ENCODE measurements at regions not wholly inside any gene's neighbourhood (a gene's known extent, or its start where the extent isn't known, plus 50 kb on each side); places are given as distances from the start of the nearest gene placed in this dataset.

DNA sequence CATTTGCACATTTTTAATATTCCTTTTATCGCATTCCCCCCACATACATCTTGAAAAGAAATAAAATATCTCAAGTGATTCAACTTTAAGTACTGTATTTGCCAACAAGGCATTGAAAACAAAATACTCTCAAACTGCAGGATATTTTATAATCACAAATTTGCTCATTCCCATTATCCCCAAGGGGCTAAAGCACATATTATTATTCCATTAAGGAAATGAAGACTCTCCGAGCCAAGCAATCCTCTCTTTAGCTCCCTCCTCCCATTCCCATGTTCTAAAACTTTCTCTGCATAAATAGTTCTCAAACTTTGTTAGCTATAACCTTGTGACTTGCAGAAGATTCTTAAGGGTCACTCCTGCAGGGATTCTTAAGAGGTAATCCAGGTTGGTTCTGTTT lies 436.8 kb downstream of the KCNJ2 start:
- TF ChIP-seq MAX (IDR thresholded peaks at IDR 0.05) (no peak), RAD21 (IDR thresholded peaks at IDR 0.05) (no peak), YY1 (IDR thresholded peaks at IDR 0.05) (no peak), GABPA (IDR thresholded peaks at IDR 0.05 in 1 of 2, conservative IDR thresholded peaks at IDR 0.05 in 1 of 2) (no peak), RXRA (IDR thresholded peaks at IDR 0.05) (no peak), ATF3 (IDR thresholded peaks at IDR 0.05) (no peak), JUND (IDR thresholded peaks at IDR 0.05) (no peak), SP1 (IDR thresholded peaks at IDR 0.05) (no peak), HNF4G (IDR thresholded peaks at IDR 0.05) (no peak), FOXA2 (IDR thresholded peaks at IDR 0.05) (no peak), FOXA1 (IDR thresholded peaks at IDR 0.05) (no peak)
- TF ChIP-seq, protein P1, sequence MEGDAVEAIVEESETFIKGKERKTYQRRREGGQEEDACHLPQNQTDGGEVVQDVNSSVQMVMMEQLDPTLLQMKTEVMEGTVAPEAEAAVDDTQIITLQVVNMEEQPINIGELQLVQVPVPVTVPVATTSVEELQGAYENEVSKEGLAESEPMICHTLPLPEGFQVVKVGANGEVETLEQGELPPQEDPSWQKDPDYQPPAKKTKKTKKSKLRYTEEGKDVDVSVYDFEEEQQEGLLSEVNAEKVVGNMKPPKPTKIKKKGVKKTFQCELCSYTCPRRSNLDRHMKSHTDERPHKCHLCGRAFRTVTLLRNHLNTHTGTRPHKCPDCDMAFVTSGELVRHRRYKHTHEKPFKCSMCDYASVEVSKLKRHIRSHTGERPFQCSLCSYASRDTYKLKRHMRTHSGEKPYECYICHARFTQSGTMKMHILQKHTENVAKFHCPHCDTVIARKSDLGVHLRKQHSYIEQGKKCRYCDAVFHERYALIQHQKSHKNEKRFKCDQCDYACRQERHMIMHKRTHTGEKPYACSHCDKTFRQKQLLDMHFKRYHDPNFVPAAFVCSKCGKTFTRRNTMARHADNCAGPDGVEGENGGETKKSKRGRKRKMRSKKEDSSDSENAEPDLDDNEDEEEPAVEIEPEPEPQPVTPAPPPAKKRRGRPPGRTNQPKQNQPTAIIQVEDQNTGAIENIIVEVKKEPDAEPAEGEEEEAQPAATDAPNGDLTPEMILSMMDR (IDR thresholded peaks at IDR 0.05; ENCODE audit: low read depth, low read length, missing input control), result no peak
- TF ChIP-seq, protein P2, sequence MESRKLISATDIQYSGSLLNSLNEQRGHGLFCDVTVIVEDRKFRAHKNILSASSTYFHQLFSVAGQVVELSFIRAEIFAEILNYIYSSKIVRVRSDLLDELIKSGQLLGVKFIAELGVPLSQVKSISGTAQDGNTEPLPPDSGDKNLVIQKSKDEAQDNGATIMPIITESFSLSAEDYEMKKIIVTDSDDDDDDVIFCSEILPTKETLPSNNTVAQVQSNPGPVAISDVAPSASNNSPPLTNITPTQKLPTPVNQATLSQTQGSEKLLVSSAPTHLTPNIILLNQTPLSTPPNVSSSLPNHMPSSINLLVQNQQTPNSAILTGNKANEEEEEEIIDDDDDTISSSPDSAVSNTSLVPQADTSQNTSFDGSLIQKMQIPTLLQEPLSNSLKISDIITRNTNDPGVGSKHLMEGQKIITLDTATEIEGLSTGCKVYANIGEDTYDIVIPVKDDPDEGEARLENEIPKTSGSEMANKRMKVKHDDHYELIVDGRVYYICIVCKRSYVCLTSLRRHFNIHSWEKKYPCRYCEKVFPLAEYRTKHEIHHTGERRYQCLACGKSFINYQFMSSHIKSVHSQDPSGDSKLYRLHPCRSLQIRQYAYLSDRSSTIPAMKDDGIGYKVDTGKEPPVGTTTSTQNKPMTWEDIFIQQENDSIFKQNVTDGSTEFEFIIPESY (IDR thresholded peaks at IDR 0.05), result no peak
- TF ChIP-seq, protein P3, sequence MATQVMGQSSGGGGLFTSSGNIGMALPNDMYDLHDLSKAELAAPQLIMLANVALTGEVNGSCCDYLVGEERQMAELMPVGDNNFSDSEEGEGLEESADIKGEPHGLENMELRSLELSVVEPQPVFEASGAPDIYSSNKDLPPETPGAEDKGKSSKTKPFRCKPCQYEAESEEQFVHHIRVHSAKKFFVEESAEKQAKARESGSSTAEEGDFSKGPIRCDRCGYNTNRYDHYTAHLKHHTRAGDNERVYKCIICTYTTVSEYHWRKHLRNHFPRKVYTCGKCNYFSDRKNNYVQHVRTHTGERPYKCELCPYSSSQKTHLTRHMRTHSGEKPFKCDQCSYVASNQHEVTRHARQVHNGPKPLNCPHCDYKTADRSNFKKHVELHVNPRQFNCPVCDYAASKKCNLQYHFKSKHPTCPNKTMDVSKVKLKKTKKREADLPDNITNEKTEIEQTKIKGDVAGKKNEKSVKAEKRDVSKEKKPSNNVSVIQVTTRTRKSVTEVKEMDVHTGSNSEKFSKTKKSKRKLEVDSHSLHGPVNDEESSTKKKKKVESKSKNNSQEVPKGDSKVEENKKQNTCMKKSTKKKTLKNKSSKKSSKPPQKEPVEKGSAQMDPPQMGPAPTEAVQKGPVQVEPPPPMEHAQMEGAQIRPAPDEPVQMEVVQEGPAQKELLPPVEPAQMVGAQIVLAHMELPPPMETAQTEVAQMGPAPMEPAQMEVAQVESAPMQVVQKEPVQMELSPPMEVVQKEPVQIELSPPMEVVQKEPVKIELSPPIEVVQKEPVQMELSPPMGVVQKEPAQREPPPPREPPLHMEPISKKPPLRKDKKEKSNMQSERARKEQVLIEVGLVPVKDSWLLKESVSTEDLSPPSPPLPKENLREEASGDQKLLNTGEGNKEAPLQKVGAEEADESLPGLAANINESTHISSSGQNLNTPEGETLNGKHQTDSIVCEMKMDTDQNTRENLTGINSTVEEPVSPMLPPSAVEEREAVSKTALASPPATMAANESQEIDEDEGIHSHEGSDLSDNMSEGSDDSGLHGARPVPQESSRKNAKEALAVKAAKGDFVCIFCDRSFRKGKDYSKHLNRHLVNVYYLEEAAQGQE (IDR thresholded peaks at IDR 0.05), result no peak

Measured in liver (tissue), 3 donors.